ENCODE measurements at regions not wholly inside any gene's neighbourhood (a gene's known extent, or its start where the extent isn't known, plus 50 kb on each side); places are given as distances from the start of the nearest gene placed in this dataset.

DNA sequence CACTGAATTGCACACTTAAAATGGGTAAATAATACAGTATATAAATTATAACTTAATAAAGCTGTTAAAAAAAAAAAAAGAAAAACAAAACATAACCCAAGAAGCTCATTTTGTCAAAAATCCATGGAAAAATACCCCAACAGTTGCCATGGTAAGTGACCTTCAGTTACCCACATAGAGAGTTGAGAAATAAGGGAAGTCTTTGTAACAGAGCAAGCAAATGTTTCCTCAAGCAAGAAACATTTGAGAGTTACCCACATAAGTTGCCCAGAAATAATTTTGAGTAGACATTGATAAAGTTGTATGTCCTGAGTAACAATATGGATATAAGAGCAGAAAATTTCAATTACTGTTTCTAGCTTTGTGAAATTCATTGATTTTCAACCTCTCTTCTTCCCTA, 227.4 kb downstream of the CCDC59 start:
- TF ChIP-seq, protein P1, sequence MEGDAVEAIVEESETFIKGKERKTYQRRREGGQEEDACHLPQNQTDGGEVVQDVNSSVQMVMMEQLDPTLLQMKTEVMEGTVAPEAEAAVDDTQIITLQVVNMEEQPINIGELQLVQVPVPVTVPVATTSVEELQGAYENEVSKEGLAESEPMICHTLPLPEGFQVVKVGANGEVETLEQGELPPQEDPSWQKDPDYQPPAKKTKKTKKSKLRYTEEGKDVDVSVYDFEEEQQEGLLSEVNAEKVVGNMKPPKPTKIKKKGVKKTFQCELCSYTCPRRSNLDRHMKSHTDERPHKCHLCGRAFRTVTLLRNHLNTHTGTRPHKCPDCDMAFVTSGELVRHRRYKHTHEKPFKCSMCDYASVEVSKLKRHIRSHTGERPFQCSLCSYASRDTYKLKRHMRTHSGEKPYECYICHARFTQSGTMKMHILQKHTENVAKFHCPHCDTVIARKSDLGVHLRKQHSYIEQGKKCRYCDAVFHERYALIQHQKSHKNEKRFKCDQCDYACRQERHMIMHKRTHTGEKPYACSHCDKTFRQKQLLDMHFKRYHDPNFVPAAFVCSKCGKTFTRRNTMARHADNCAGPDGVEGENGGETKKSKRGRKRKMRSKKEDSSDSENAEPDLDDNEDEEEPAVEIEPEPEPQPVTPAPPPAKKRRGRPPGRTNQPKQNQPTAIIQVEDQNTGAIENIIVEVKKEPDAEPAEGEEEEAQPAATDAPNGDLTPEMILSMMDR (IDR thresholded peaks at IDR 0.05; ENCODE audit: extremely low read depth, low read depth, low read length): no peak
- Histone ChIP-seq H3K27me3 (ENCODE audit: insufficient read depth, low read length) (no peaks in the 10 kb centered on the region), H3K4me3 (ENCODE audit: insufficient read depth, low read length) (no peak overlapping the region), H3K4me2 (ENCODE audit: insufficient read depth, low read length) (no peak overlapping the region), H3K4me1 (ENCODE audit: insufficient read depth, low read length) (no peaks in the 10 kb centered on the region), H3K27ac (ENCODE audit: low read depth, low read length) (no peak overlapping the region), H3K36me3 (ENCODE audit: insufficient read depth, low read length) (no peaks in the 10 kb centered on the region), H3K9me3 (ENCODE audit: low read depth, low read length) (peaks cover 2% of the 10 kb centered on the region), H2AFZ (ENCODE audit: low read length) (no peak overlapping the region), H3K79me2 (ENCODE audit: insufficient read depth, low read length) (no peaks in the 10 kb centered on the region), H4K20me1 (ENCODE audit: insufficient read depth, low read length) (no peaks in the 10 kb centered on the region)
- DNase-seq (ENCODE audit: insufficient read length, low spot score, missing footprints): no peak

DNA sequence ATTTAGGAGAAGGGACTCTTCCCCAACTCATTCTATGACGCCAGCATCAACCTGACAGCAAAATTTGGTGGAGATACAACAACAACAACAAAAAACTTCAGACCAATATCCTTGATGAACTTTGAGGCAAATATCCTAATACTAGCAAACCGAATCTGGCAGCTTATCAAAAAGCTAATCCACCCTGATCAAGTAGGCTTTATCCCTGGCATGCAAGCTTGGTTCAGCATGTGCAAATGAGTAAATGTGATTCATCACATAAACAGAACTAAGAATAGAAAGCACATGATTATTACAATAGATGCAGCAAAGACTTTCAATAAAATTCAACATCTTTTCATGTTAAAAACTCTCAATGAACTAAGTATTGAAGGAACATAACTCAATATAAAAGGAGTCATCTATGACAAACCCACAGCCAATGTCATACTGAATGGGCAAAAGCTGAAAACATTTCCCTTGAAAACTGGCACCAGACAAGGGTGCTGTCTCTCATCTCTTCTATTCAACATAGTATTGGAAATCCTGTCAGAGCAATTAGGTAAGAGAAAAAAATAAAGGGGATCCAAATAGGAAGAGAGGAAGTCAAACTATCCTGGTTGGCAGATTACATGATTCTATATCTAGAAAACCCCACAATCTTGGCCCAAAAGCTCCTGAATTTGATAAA, 233.3 kb downstream of the CCDC59 start:
- Histone ChIP-seq H3K9me3 (ENCODE audit: low read depth, low read length) (no peaks in the 10 kb centered on the region), H3K79me2 (ENCODE audit: insufficient read depth, low read length) (no peaks in the 10 kb centered on the region), H3K36me3 (ENCODE audit: insufficient read depth, low read length) (no peaks in the 10 kb centered on the region), H2AFZ (ENCODE audit: low read length) (no peak overlapping the region), H3K4me1 (ENCODE audit: insufficient read depth, low read length) (no peaks in the 10 kb centered on the region), H3K27me3 (ENCODE audit: insufficient read depth, low read length) (no peaks in the 10 kb centered on the region), H3K27ac (ENCODE audit: low read depth, low read length) (no peak overlapping the region), H3K4me2 (ENCODE audit: insufficient read depth, low read length) (no peak overlapping the region), H4K20me1 (ENCODE audit: insufficient read depth, low read length) (no peaks in the 10 kb centered on the region), H3K4me3 (ENCODE audit: insufficient read depth, low read length) (no peak overlapping the region)
- no peak for DNase-seq (ENCODE audit: insufficient read length, low spot score, missing footprints)
- TF ChIP-seq, protein P1 (IDR thresholded peaks at IDR 0.05; ENCODE audit: extremely low read depth, low read depth, low read length): no peak

DNA sequence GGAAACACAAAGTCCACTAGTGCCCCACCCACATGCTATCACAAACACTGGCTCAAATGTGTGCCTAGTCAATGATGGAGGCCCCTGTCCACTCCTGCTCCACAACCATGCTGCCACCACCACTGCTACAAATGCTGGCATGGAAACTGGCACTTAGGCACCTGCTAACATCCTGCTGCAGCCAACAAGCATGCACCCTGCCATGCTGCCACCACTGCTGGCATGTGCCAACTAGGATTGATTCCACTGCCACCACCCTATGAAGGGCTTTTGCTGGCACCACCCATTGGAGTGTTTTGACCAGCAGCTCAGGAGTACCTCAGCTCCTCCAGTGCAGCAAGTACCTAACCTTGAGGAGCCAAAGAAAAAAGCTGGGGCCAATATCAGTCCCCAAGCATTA, 236.6 kb downstream of the CCDC59 start:
- Histone ChIP-seq H3K9me3 (ENCODE audit: low read depth, low read length) (no peaks in the 10 kb centered on the region), H3K27ac (ENCODE audit: low read depth, low read length) (no peak overlapping the region), H3K4me3 (ENCODE audit: insufficient read depth, low read length) (no peak overlapping the region), H3K4me2 (ENCODE audit: insufficient read depth, low read length) (no peak overlapping the region), H2AFZ (ENCODE audit: low read length) (no peak overlapping the region), H3K36me3 (ENCODE audit: insufficient read depth, low read length) (no peaks in the 10 kb centered on the region), H3K4me1 (ENCODE audit: insufficient read depth, low read length) (no peaks in the 10 kb centered on the region), H3K79me2 (ENCODE audit: insufficient read depth, low read length) (no peaks in the 10 kb centered on the region), H4K20me1 (ENCODE audit: insufficient read depth, low read length) (no peaks in the 10 kb centered on the region), H3K27me3 (ENCODE audit: insufficient read depth, low read length) (no peaks in the 10 kb centered on the region)
- TF ChIP-seq, protein P1 (IDR thresholded peaks at IDR 0.05; ENCODE audit: extremely low read depth, low read depth, low read length): no peak
- DNase-seq (ENCODE audit: insufficient read length, low spot score, missing footprints): no peak

DNA sequence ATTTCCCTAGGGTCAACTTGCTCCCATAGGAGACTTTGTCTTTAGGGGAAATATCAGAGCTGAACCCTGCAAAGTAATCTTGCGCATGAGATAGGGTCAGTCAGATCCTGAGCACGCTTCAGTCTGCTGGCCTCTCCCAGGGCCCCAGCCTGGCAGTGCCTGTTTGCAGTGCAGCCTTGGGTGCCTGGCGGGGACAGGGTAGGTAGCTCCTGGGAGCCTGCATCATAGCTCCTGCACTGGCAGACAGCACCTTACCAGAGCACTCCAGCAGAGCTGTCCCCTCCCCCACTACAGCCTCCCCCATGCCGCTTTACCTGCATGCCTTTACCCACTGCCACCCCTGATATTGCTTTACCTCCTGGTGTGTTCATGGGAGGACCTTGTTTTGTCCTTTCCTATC, 237.3 kb downstream of the CCDC59 start:
- Histone ChIP-seq H3K9me3 (ENCODE audit: low read depth, low read length) (no peaks in the 10 kb centered on the region), H3K79me2 (ENCODE audit: insufficient read depth, low read length) (no peaks in the 10 kb centered on the region), H3K4me3 (ENCODE audit: insufficient read depth, low read length) (no peak overlapping the region), H3K4me1 (ENCODE audit: insufficient read depth, low read length) (no peaks in the 10 kb centered on the region), H3K36me3 (ENCODE audit: insufficient read depth, low read length) (no peaks in the 10 kb centered on the region), H2AFZ (ENCODE audit: low read length) (no peak overlapping the region), H3K27me3 (ENCODE audit: insufficient read depth, low read length) (no peaks in the 10 kb centered on the region), H3K4me2 (ENCODE audit: insufficient read depth, low read length) (no peak overlapping the region), H4K20me1 (ENCODE audit: insufficient read depth, low read length) (no peaks in the 10 kb centered on the region), H3K27ac (ENCODE audit: low read depth, low read length) (no peak overlapping the region)
- DNase-seq (ENCODE audit: insufficient read length, low spot score, missing footprints): no peak
- TF ChIP-seq, protein P1 (IDR thresholded peaks at IDR 0.05; ENCODE audit: extremely low read depth, low read depth, low read length): no peak

All from osteoblast (primary cell).